T-helper 1 cell (primary cell): ENCODE measurements at regions not wholly inside any gene's neighbourhood (a gene's known extent, or its start where the extent isn't known, plus 50 kb on each side); places are given as distances from the start of the nearest gene placed in this dataset.
"Not testable (repeated sequence)": the region's sequence is repeated elsewhere in the genome, so short reads cannot be mapped to it uniquely, and the experiment has no call there.

Experiments used
- DNase-seq, 5 donors: peaks; one replicate each; pipeline ENCODE4 v3.0.0-alpha.2; 2012 to 2020

- DNase-seq, result no peak
Observed at GRCh38 chr10:28897617-28898464, 220.5 kb downstream of the BAMBI start.

GRCh38 chr10:28902215-28902614 lies 224.9 kb downstream of the BAMBI start:
- DNase-seq, result no peak

- DNase-seq, result no peak
Observed at GRCh38 chr10:28903063-28903462, 225.7 kb downstream of the BAMBI start.

- DNase-seq, result no peak
Observed at GRCh38 chr10:28903736-28904135, 226.4 kb downstream of the BAMBI start.

GRCh38 chr10:28905371-28905770 lies 228.1 kb downstream of the BAMBI start:
- DNase-seq, result no peak

- DNase-seq, result no peak
Observed at GRCh38 chr10:28906011-28906411, 228.7 kb downstream of the BAMBI start.

GRCh38 chr10:28906415-28906814 lies 229.1 kb downstream of the BAMBI start:
- DNase-seq, result no peak

- no peak for DNase-seq
Observed at GRCh38 chr10:28906934-28907333, 229.6 kb downstream of the BAMBI start.

- no peak for DNase-seq
Observed at GRCh38 chr10:28909875-28910274, 232.6 kb downstream of the BAMBI start.

GRCh38 chr10:28910956-28911355 lies 233.6 kb downstream of the BAMBI start:
- DNase-seq, result no peak

GRCh38 chr10:28911511-28911910 lies 234.2 kb downstream of the BAMBI start:
- not testable (repeated sequence) for DNase-seq

- no peak for DNase-seq
Observed at GRCh38 chr10:28912017-28912783, 234.9 kb downstream of the BAMBI start.

GRCh38 chr10:28913436-28914237 lies 236.3 kb downstream of the BAMBI start:
- no peak for DNase-seq

GRCh38 chr10:28914701-28915100 lies 237.4 kb downstream of the BAMBI start:
- DNase-seq, result no peak

- DNase-seq, result no peak
Observed at GRCh38 chr10:28915989-28916588, 238.8 kb downstream of the BAMBI start.

- DNase-seq, result no peak
Observed at GRCh38 chr10:28920091-28920490, 242.8 kb downstream of the BAMBI start.

GRCh38 chr10:28922127-28922526 lies 244.8 kb downstream of the BAMBI start:
- no peak for DNase-seq

- DNase-seq, result no peak
Observed at GRCh38 chr10:28922861-28923260, 245.5 kb downstream of the BAMBI start.

- DNase-seq, result no peak
Observed at GRCh38 chr10:28924717-28925116, 247.4 kb downstream of the BAMBI start.

- DNase-seq, result no peak
Observed at GRCh38 chr10:28925121-28925663, 247.9 kb downstream of the BAMBI start.

- DNase-seq, result no peak
Observed at GRCh38 chr10:28926932-28927331, 249.6 kb downstream of the BAMBI start.

GRCh38 chr10:28928484-28928883 lies 251.2 kb downstream of the BAMBI start:
- DNase-seq, result no peak
